ENCODE measurements at regions not wholly inside any gene's neighbourhood (a gene's known extent, or its start where the extent isn't known, plus 50 kb on each side); places are given as distances from the start of the nearest gene placed in this dataset.

DNA sequence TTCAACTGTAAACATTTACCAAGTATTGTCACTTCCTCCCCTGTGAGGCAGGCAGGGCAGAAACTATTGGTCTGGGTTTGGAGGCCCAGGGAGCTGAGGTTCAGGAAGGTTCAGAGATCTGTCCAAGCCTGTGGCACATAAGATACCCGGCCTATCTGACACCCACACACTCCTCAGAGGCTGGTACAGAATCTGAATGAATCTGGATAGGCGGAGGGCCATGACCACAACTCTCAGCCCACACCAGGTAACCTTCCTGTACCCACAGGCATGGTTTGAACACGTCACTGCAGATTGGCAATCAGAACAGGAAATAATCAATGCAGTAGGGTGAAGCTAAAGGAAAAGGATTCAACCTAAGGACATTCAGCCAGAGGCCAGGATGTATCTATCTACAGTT lies 92.8 kb upstream of the TMCC3 start:
- intact Hi-C loops (cut with micrococcal nuclease) = no loop called here
- Mint-ChIP-seq H3K27me3 (no peaks in the 10 kb centered on the region), H3K27ac (no peak overlapping the region), H3K9me3 (no peaks in the 10 kb centered on the region), H3K4me3 (no peak overlapping the region), H3K36me3 (ENCODE audit: low read depth) (no peaks in the 10 kb centered on the region), H3K4me1 (no peaks in the 10 kb centered on the region)
- POLR2A ChIA-PET = no interaction called here
- TF ChIP-seq CTCF (IDR thresholded peaks at IDR 0.05) = no peak
- DNase-seq (no peak), ATAC-seq (ENCODE audit: low read depth) (no peak)
- CTCF ChIA-PET = no interaction called here

DNA sequence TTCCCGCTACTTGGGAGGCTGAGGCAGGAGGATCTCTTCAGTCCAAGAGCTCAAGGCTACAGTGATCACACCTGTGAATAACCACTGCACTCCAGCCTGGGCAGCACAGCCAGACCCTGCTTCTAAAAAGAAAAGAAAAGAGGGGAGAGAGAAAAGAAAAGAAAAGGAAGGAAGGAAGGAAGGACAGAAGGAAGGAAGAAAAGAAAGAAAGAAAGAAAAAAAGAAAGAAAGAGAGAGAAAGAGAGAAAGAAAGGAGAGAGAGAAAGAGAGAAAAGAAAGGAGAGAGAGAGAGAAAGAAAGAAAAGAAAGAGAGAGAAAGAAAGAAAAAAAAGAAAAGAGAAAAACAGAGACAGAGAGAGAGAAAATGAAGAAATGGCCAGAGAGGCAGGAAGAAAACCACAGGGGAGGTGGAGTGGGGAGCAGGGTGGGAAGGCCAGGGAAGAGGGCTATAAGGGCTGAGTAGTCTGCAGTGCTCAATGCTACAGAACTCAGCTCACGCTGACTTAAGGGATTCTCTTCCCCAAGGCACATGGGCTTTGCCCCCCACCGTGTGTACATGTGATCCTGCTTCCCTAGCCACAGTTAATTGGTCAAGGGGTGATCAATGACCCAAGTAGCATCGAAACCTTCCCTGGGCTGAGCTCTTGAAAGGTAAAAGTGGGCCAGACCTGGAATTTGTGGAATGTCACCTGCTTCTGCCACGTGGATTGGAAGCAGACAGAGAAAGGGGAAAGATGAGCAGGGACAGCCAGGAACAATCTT lies 90.4 kb upstream of the TMCC3 start:
- Mint-ChIP-seq H3K4me3 (no peak overlapping the region), H3K9me3 (no peaks in the 10 kb centered on the region), H3K36me3 (ENCODE audit: low read depth) (no peaks in the 10 kb centered on the region), H3K27ac (no peak overlapping the region), H3K4me1 (peaks cover 4% of the 10 kb centered on the region), H3K27me3 (no peaks in the 10 kb centered on the region)
- intact Hi-C loops (cut with micrococcal nuclease) = no loop called here
- no peak for ATAC-seq (ENCODE audit: low read depth)
- POLR2A ChIA-PET = no interaction called here
- CTCF ChIA-PET = interaction anchor here (0.6 kb wide), 1 partner anchor 130 kb away, joined by 3 read pairs; no protein-coding TSS in a partner anchor
- TF ChIP-seq CTCF (IDR thresholded peaks at IDR 0.05) = no peak
- no peak for DNase-seq

DNA sequence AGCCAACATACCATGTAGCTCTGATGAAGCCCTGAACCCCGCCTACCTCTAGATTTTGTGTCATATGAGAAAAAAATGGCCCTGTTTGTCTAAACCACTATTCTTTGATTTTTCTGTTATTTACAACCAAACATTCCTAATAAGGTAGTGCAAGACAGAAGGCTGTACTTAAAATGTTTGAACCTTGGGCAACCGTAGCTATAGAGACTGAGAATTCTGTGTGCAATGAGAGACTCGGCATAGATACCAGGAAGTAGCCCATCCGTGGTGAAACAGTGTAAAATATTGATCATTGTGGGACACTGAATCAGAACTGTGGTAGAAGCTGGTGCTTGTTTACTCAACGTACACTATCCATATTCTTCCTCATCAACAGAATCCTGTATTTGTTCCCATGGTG lies 86.5 kb upstream of the TMCC3 start:
- Mint-ChIP-seq H3K4me3 (no peak overlapping the region), H3K27ac (no peak overlapping the region), H3K27me3 (no peaks in the 10 kb centered on the region), H3K4me1 (peaks cover 8% of the 10 kb centered on the region), H3K36me3 (ENCODE audit: low read depth) (peaks cover 6% of the 10 kb centered on the region), H3K9me3 (no peaks in the 10 kb centered on the region)
- intact Hi-C loops (cut with micrococcal nuclease) = no loop called here
- no peak for DNase-seq
- TF ChIP-seq CTCF (IDR thresholded peaks at IDR 0.05) = no peak
- ChIA-PET CTCF (interaction anchor here (0.9 to 1.3 kb wide), 2 partner anchors 15 to 133 kb away, joined by 3 read pairs; no protein-coding TSS in a partner anchor), POLR2A (no interaction called here)
- ATAC-seq (ENCODE audit: low read depth) = no peak

DNA sequence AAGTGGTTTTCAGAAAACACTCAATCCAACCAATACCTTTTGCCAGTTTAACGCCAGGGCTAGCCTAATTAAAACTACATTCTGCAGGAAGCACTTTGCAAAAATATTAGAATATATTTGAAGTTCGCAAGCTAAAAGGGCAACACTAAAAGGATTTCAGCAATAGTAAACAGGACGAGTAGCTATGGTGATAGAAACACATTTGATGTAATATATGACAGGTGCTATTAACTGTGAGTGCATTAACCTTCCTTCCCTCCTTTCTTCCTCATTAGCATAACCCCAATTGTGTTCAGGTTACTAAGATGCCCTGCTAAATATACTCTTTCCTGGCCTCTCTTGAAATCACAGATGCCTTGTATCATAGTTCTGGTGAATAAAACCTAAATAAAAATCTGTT lies 85.6 kb upstream of the TMCC3 start:
- CTCF ChIA-PET = interaction anchor here (0.5 kb wide), 1 partner anchor 38 kb away, joined by 3 read pairs; no protein-coding TSS in a partner anchor
- no peaks in the 10 kb centered on the region for H3K9me3 Mint-ChIP-seq
- POLR2A ChIA-PET = no interaction called here
- no peak overlapping the region for H3K27ac Mint-ChIP-seq
- peaks cover 8% of the 10 kb centered on the region for H3K4me1 Mint-ChIP-seq
- peaks cover 10% of the 10 kb centered on the region for H3K36me3 Mint-ChIP-seq (ENCODE audit: low read depth)
- intact Hi-C loops (cut with micrococcal nuclease) = no loop called here
- no peak overlapping the region for H3K4me3 Mint-ChIP-seq
- no peak for DNase-seq
- no peaks in the 10 kb centered on the region for H3K27me3 Mint-ChIP-seq
- no peak for TF ChIP-seq CTCF (IDR thresholded peaks at IDR 0.05)
- ATAC-seq (ENCODE audit: low read depth) = no peak

GRCh38 chr12:94733727-94734126 lies 83.4 kb upstream of the TMCC3 start:
- no peaks in the 10 kb centered on the region for H3K27me3 Mint-ChIP-seq
- ChIA-PET CTCF (no interaction called here), POLR2A (no interaction called here)
- DNase-seq (no peak), ATAC-seq (ENCODE audit: low read depth) (no peak)
- intact Hi-C loops (cut with micrococcal nuclease) = no loop called here
- no peak overlapping the region for H3K4me3 Mint-ChIP-seq
- TF ChIP-seq CTCF (IDR thresholded peaks at IDR 0.05) = no peak
- peaks cover 17% of the 10 kb centered on the region for H3K36me3 Mint-ChIP-seq (ENCODE audit: low read depth)
- H3K9me3 Mint-ChIP-seq = peaks cover 4% of the 10 kb centered on the region
- H3K4me1 Mint-ChIP-seq = peaks cover 10% of the 10 kb centered on the region
- H3K27ac Mint-ChIP-seq = no peak overlapping the region
